Right lobe of liver (tissue), 6 donors: ENCODE measurements at regions not wholly inside any gene's neighbourhood (a gene's known extent, or its start where the extent isn't known, plus 50 kb on each side); places are given as distances from the start of the nearest gene placed in this dataset.

Experiments
- ATAC-seq, 4 donors: fragments of 200-7000 bp; cut with Tn5 transposase; one replicate each; pipeline ENCODE4 v1.9.1; 2020; ENCODE audit warnings: mild to moderate bottlenecking in 4 of 4, moderate library complexity in 4 of 4
- DNase-seq, 3 donors: peaks; one replicate each; pipeline ENCODE4 v3.0.0-alpha.2; 2020
- H3K27ac ChIP-seq, 3 donors: fragments of 200-600 bp; one replicate each; pipeline ENCODE4 v1.8.0; 2022
- H3K27me3 ChIP-seq, 2 donors: fragments of 200-600 bp; one replicate each; pipeline ENCODE4 v1.8.0; 2022
- H3K36me3 ChIP-seq, 4 donors: fragments of 200-600 bp; sonication (generic) in 1 of 4; one replicate each; pipeline versions ENCODE4 v1.5.1 to v1.8.0; 2017 to 2022; ENCODE audit warnings: control low read depth in 1 of 4
- H3K4me1 ChIP-seq, 4 donors: fragments of 200-600 bp; sonication (generic) in 1 of 4; one replicate each; pipeline versions ENCODE4 v1.5.1 to v1.8.0; 2017 to 2022; ENCODE audit warnings: control low read depth in 1 of 4
- H3K4me3 ChIP-seq, 3 donors: fragments of 200-600 bp; one replicate each; pipeline ENCODE4 v1.8.0; 2022
- H3K9me3 ChIP-seq, 4 donors: fragments of 200-600 bp; sonication (generic) in 1 of 4; one replicate each; pipeline versions ENCODE4 v1.5.1 to v1.8.0; 2017 to 2022; ENCODE audit warnings: control low read depth in 1 of 4
- POLR2A ChIP-seq: fragments of 450-650 bp; IDR thresholded peaks from one replicate; pipeline ENCODE4 v1.6.1; 2017; ENCODE audit warnings: antibody characterized with exemption, mild to moderate bottlenecking
- WGBS: methylation state at CpG from one replicate; pipeline ENCODE4 v1.1.6; 2018; ENCODE audit warnings: low coverage, low lambda C conversion rate; ENCODE audit not compliant: insufficient coverage; ENCODE audit errors: missing lambda C conversion rate; 5-methylcytosine and 5-hydroxymethylcytosine counted together
- intact Hi-C, 2 donors: fragments of 100-400 bp; cut with DNase I; formaldehyde crosslinking; loops; one replicate each; pipeline versions ENCODE4 v1.11.2 to v1.14.1; 2022
- TF ChIP-seq, protein P1 (sequence below), 4 donors: fragments of 200-600 bp in 3 of 4; fragments of 450-650 bp in 1 of 4; IDR thresholded peaks; one replicate each; pipeline versions ENCODE4 v1.5.1 to v1.8.0; 2016 to 2022; ENCODE audit warnings: antibody characterized with exemption in 4 of 4, mild to moderate bottlenecking in 2 of 4
- donor health status: DM: no; HTN: yes; CAD: no.
- donor health status: DM: no; HTN: no; CAD: no.
- donor health status: DM: no; HTN: no; CAD: no.
- donor health status: DM: no; HTN: yes; CAD: no.
- donor health status: DM: no; HTN: yes; CAD: no.

DNA sequence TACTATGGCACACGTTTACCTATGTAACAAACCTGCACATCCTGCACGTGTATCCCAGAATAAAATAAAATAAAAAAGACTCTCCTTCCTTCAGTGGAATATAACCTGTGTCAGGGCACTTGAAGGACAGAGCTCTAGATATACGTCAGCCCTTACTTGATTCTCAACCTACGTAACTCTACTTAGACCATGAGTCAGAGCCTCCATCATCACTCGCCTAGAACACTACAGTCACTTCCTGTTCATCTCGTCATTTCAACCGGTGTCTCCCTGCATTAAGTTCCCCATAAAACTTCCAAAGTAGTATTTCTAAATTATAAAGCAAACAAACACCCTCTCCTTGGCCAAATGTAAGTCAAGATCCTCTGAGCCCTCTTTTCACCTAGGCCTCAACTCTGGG is 243.5 kb upstream of the CCNG1 start:
- Histone ChIP-seq H3K36me3 (no peaks in the 10 kb centered on the region), H3K4me3 (no peak overlapping the region), H3K9me3 (no peaks in the 10 kb centered on the region), H3K4me1 (no peaks in the 10 kb centered on the region), H3K27ac (no peak overlapping the region), H3K27me3 (no peaks in the 10 kb centered on the region)
- TF ChIP-seq POLR2A, result no peak
- TF ChIP-seq, protein P1, sequence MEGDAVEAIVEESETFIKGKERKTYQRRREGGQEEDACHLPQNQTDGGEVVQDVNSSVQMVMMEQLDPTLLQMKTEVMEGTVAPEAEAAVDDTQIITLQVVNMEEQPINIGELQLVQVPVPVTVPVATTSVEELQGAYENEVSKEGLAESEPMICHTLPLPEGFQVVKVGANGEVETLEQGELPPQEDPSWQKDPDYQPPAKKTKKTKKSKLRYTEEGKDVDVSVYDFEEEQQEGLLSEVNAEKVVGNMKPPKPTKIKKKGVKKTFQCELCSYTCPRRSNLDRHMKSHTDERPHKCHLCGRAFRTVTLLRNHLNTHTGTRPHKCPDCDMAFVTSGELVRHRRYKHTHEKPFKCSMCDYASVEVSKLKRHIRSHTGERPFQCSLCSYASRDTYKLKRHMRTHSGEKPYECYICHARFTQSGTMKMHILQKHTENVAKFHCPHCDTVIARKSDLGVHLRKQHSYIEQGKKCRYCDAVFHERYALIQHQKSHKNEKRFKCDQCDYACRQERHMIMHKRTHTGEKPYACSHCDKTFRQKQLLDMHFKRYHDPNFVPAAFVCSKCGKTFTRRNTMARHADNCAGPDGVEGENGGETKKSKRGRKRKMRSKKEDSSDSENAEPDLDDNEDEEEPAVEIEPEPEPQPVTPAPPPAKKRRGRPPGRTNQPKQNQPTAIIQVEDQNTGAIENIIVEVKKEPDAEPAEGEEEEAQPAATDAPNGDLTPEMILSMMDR (IDR thresholded peaks at IDR 0.05), result no peak
- no peak for DNase-seq
- no peak for ATAC-seq
- WGBS, result 83% methylated on average over 7 of the region's 7 CpGs
- intact Hi-C loops, result no loop called here

GRCh38 chr5:163205645-163206044 is 231.8 kb upstream of the CCNG1 start:
- intact Hi-C loops, result no loop called here
- H3K9me3 ChIP-seq, result no peaks in the 10 kb centered on the region
- H3K4me3 ChIP-seq, result no peak overlapping the region
- no peaks in the 10 kb centered on the region for H3K27me3 ChIP-seq
- no peaks in the 10 kb centered on the region for H3K4me1 ChIP-seq
- DNase-seq (no peak), ATAC-seq (no peak)
- no peaks in the 10 kb centered on the region for H3K36me3 ChIP-seq
- no peak overlapping the region for H3K27ac ChIP-seq
- no peak for TF ChIP-seq POLR2A
- TF ChIP-seq, protein P1 (IDR thresholded peaks at IDR 0.05), result no peak

- DNase-seq (no peak), ATAC-seq (peak in 1 of 4 donors; percentile 60)
- Histone ChIP-seq H3K27ac (no peak overlapping the region), H3K27me3 (no peaks in the 10 kb centered on the region), H3K4me3 (no peak overlapping the region), H3K4me1 (no peaks in the 10 kb centered on the region), H3K36me3 (no peaks in the 10 kb centered on the region), H3K9me3 (no peaks in the 10 kb centered on the region)
- TF ChIP-seq, protein P1 (IDR thresholded peaks at IDR 0.05), result no peak
- TF ChIP-seq POLR2A, result no peak
- 20% methylated on average over 3 of the region's 4 CpGs for WGBS
- intact Hi-C loops, result no loop called here
These were observed 215.8 kb upstream of the CCNG1 start for GRCh38 chr5:163221581-163221980.

DNA sequence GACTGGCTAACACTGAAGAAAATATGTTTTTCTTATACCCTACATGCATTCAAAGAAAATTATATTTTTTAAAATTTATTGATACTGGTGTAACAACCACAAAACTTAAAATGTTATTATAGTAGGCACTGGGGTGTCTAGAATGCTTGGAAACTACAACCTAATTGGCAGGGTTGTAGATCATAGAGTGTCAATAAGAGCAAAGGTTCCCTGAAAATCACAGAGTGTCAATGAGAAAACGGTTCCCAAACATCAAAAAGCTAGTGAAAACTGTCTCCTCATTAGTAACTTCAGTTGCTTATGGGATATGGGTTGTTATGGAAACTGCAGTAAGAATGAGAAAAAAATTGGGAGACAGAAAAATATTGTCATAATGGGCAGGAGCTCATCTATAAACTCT is 214.4 kb upstream of the CCNG1 start:
- H3K27ac ChIP-seq, result no peak overlapping the region
- 12% methylated on average over 1 of the region's 1 CpG for WGBS
- TF ChIP-seq, protein P1 (IDR thresholded peaks at IDR 0.05), result no peak
- no peak for TF ChIP-seq POLR2A
- ATAC-seq (peak in 1 of 4 donors; percentile 61), DNase-seq (no peak)
- H3K4me1 ChIP-seq, result no peaks in the 10 kb centered on the region
- H3K36me3 ChIP-seq, result no peaks in the 10 kb centered on the region
- no peak overlapping the region for H3K4me3 ChIP-seq
- intact Hi-C loops, result no loop called here
- no peaks in the 10 kb centered on the region for H3K27me3 ChIP-seq
- H3K9me3 ChIP-seq, result no peaks in the 10 kb centered on the region

DNA sequence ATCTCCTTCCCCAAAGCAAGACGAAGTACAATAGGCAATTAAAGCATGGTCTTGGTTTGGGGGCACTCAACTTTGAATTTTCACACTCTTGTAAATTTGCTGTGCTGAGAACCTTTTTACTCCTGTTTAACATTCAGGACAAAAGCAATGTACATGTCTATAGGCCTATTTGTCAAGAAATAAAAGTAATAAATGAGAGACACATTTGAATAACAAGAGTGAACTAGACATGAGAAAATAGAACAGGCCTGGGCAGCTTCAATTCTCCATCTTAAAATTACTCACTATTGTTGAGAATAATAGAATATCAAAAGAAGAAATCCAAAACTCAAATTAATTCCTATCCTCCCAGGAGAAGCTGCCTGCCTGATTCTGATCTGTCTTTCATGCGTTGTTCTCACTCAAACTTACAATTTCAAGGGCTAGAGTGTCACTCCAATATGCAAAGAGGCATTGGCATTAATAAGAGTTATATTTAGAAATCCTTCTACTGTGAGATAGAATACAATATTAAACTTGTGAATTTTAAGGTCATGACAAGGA is 192.9 kb upstream of the CCNG1 start:
- DNase-seq (no peak), ATAC-seq (no peak)
- WGBS, result 84% methylated on average over 2 of the region's 2 CpGs
- Histone ChIP-seq H3K36me3 (no peaks in the 10 kb centered on the region), H3K4me1 (peaks cover 0 to 9% (median 4%) of the 10 kb centered on the region in 4 donors), H3K9me3 (no peaks in the 10 kb centered on the region), H3K27me3 (no peaks in the 10 kb centered on the region), H3K4me3 (no peak overlapping the region), H3K27ac (no peak overlapping the region)
- TF ChIP-seq, protein P1 (IDR thresholded peaks at IDR 0.05), result no peak
- TF ChIP-seq POLR2A, result no peak
- intact Hi-C loops, result no loop called here
